Ascending aorta (tissue), 2 donors: ENCODE measurements at regions not wholly inside any gene's neighbourhood (a gene's known extent, or its start where the extent isn't known, plus 50 kb on each side); places are given as distances from the start of the nearest gene placed in this dataset.

ENCODE experiments used
- DNase-seq, 2 donors: peaks; one replicate each; pipeline ENCODE4 v3.0.0-alpha.2; 2019; ENCODE audit warnings: low spot score in 2 of 2
- H3K27ac ChIP-seq, 2 donors: fragments of 200-600 bp; sonication (generic); one replicate each; pipeline ENCODE4 v1.5.1; 2016 to 2017; ENCODE audit warnings: mild to moderate bottlenecking in 1 of 2
- H3K27me3 ChIP-seq: fragments of 200-600 bp; sonication (generic); one replicate; pipeline ENCODE4 v1.5.1; 2017
- H3K36me3 ChIP-seq, 2 donors: fragments of 200-600 bp; sonication (generic); one replicate each; pipeline ENCODE4 v1.5.1; 2016
- H3K4me1 ChIP-seq, 2 donors: fragments of 200-600 bp; sonication (generic); one replicate each; pipeline ENCODE4 v1.5.1; 2016 to 2017; ENCODE audit warnings: mild to moderate bottlenecking in 1 of 2
- H3K4me3 ChIP-seq, 2 donors: fragments of 200-600 bp; sonication (generic); one replicate each; pipeline ENCODE4 v1.5.1; 2016 to 2017; ENCODE audit warnings: mild to moderate bottlenecking in 1 of 2
- H3K9me3 ChIP-seq, 2 donors: fragments of 200-600 bp; sonication (generic); one replicate each; pipeline ENCODE4 v1.5.1; 2016
- CTCF ChIP-seq, 3 experiments: fragments of 200-600 bp in 2 of 3; fragments of 450-650 bp in 1 of 3; sonication (generic) in 2 of 3; IDR thresholded peaks; one replicate each; pipeline ENCODE4 v1.5.1; 2016 to 2019; ENCODE audit warnings: antibody characterized with exemption in 3 of 3, mild to moderate bottlenecking in 1 of 3, moderate library complexity in 1 of 3
- intact Hi-C: fragments of 100-400 bp; cut with DNase I; formaldehyde crosslinking; loops from one replicate; pipeline ENCODE4 v1.15.1; 2023

GRCh38 chr4:26084414-26084813 lies 170.4 kb downstream of the SMIM20 start:
- Histone ChIP-seq H3K4me1 (peaks cover 0 to 3% of the 10 kb centered on the region in 2 donors), H3K27ac (no peak overlapping the region), H3K27me3 (no peaks in the 10 kb centered on the region), H3K4me3 (no peak overlapping the region), H3K9me3 (no peaks in the 10 kb centered on the region), H3K36me3 (no peaks in the 10 kb centered on the region)
- TF ChIP-seq CTCF (IDR thresholded peaks at IDR 0.05): no peak
- no peak for DNase-seq
- intact Hi-C loops: loop anchor here (5.0 kb wide), 1 partner anchor 238 kb away; the partner anchor contains the start of gene RBPJ

- no peak for TF ChIP-seq CTCF (IDR thresholded peaks at IDR 0.05)
Observed at GRCh38 chr4:26085551-26085950, 171.5 kb downstream of the SMIM20 start.

GRCh38 chr4:26086621-26087441 lies 172.8 kb downstream of the SMIM20 start:
- Histone ChIP-seq H3K36me3 (no peaks in the 10 kb centered on the region), H3K4me3 (no peak overlapping the region), H3K27ac (no peak overlapping the region), H3K4me1 (peaks cover 0 to 3% of the 10 kb centered on the region in 2 donors), H3K9me3 (peaks cover 0 to 11% of the 10 kb centered on the region in 2 donors), H3K27me3 (no peaks in the 10 kb centered on the region)
- intact Hi-C loops: loop anchor here (5.0 kb wide), 1 partner anchor 100 kb away; no protein-coding TSS in a partner anchor
- TF ChIP-seq CTCF (IDR thresholded peaks at IDR 0.05): no peak
- peak in 1 of 2 donors; percentile 41 for DNase-seq

More at GRCh38 chr4:26085551-26085950, 171.5 kb downstream of the SMIM20 start:
- Histone ChIP-seq H3K27ac (no peak overlapping the region), H3K4me3 (no peak overlapping the region), H3K9me3 (peaks cover 0 to 2% of the 10 kb centered on the region in 2 donors), H3K36me3 (no peaks in the 10 kb centered on the region), H3K4me1 (peaks cover 0 to 3% of the 10 kb centered on the region in 2 donors), H3K27me3 (no peaks in the 10 kb centered on the region)
- no peak for DNase-seq
- intact Hi-C loops: loop anchor here (5.0 kb wide), 1 partner anchor 98 kb away; no protein-coding TSS in a partner anchor

- Histone ChIP-seq H3K4me3 (no peak overlapping the region), H3K27ac (peak overlapping the region in 1 of 2 donors; percentile 38), H3K4me1 (peaks cover 0 to 3% of the 10 kb centered on the region in 2 donors), H3K27me3 (no peaks in the 10 kb centered on the region), H3K36me3 (no peaks in the 10 kb centered on the region), H3K9me3 (peaks cover 0 to 11% of the 10 kb centered on the region in 2 donors)
- no peak for TF ChIP-seq CTCF (IDR thresholded peaks at IDR 0.05)
- intact Hi-C loops: loop anchor here (5.0 kb wide), 1 partner anchor 101 kb away; no protein-coding TSS in a partner anchor
- no peak for DNase-seq
Observed at GRCh38 chr4:26088433-26088928, 174.5 kb downstream of the SMIM20 start.

- Histone ChIP-seq H3K36me3 (no peaks in the 10 kb centered on the region), H3K27ac (peak overlapping the region; percentile 62 to 66), H3K4me1 (peaks cover 0 to 6% of the 10 kb centered on the region in 2 donors), H3K4me3 (no peak overlapping the region), H3K27me3 (no peaks in the 10 kb centered on the region), H3K9me3 (peaks cover 0 to 17% of the 10 kb centered on the region in 2 donors)
- peak in 1 of 2 donors; percentile 74 for DNase-seq
- no peak for TF ChIP-seq CTCF (IDR thresholded peaks at IDR 0.05)
- intact Hi-C loops: loop anchor here (1.0 to 10.0 kb wide), 4 partner anchors 61 to 226 kb away; no protein-coding TSS in a partner anchor
Observed at GRCh38 chr4:26093551-26093950, 179.5 kb downstream of the SMIM20 start.
